H9 (cell line): ENCODE measurements at regions not wholly inside any gene's neighbourhood (a gene's known extent, or its start where the extent isn't known, plus 50 kb on each side); places are given as distances from the start of the nearest gene placed in this dataset.

Experiments
- DNase-seq: peaks from one replicate; pipeline ENCODE4 v3.0.0-alpha.2; 2017
- H2AFZ ChIP-seq: one replicate; pipeline ENCODE4 v1.6.1; 2013; ENCODE audit warnings: mild to moderate bottlenecking, low read length, control low read depth, moderate library complexity
- H2AK5ac ChIP-seq: 2 replicates; pipeline ENCODE4 v1.6.1; 2013; ENCODE audit warnings: low read length, control low read depth, mixed read lengths; ENCODE audit not compliant: insufficient read length
- H2BK120ac ChIP-seq: one replicate; pipeline ENCODE4 v1.6.1; 2013; ENCODE audit warnings: low read depth, mild to moderate bottlenecking, low read length, control low read depth, inconsistent platforms; ENCODE audit not compliant: poor library complexity, severe bottlenecking
- H2BK12ac ChIP-seq: 2 replicates; pipeline ENCODE4 v1.6.1; 2013; ENCODE audit warnings: low read length, control low read depth, mixed read lengths, low read depth; ENCODE audit not compliant: insufficient read length
- H2BK15ac ChIP-seq: 2 replicates; pipeline ENCODE4 v1.6.1; 2013; ENCODE audit warnings: low read depth, low read length, control low read depth
- H2BK20ac ChIP-seq: one replicate; pipeline ENCODE4 v1.6.1; 2013; ENCODE audit warnings: low read depth, mild to moderate bottlenecking, low read length, control low read depth, inconsistent platforms; ENCODE audit not compliant: poor library complexity, severe bottlenecking
- H2BK5ac ChIP-seq: 2 replicates; pipeline ENCODE4 v1.6.1; 2013; ENCODE audit warnings: low read length, control low read depth, mixed read lengths; ENCODE audit not compliant: insufficient read length
- H3K14ac ChIP-seq: 2 replicates; pipeline ENCODE4 v1.6.1; 2013; ENCODE audit warnings: low read length, control low read depth; ENCODE audit not compliant: insufficient read depth
- H3K18ac ChIP-seq: 2 replicates; pipeline ENCODE4 v1.6.1; 2013; ENCODE audit warnings: low read depth, mild to moderate bottlenecking, mixed read lengths, low read length, control low read depth; ENCODE audit not compliant: insufficient read length
- H3K23ac ChIP-seq: 2 replicates; pipeline ENCODE4 v1.6.1; 2013; ENCODE audit warnings: low read length, control low read depth, mixed read lengths, low read depth; ENCODE audit not compliant: insufficient read length
- H3K23me2 ChIP-seq: 2 replicates; pipeline ENCODE4 v1.6.1; 2013; ENCODE audit warnings: low read depth, mild to moderate bottlenecking, mixed read lengths, low read length, control low read depth; ENCODE audit not compliant: insufficient read length, poor library complexity, severe bottlenecking
- H3K27ac ChIP-seq: 2 replicates; pipeline ENCODE4 v1.5.1; 2013; ENCODE audit warnings: low read length, control low read depth, mixed read lengths, low read depth; ENCODE audit not compliant: insufficient read length
- H3K27me3 ChIP-seq: 2 replicates; pipeline ENCODE4 v1.6.1; 2013; ENCODE audit warnings: low read length, control low read depth, inconsistent platforms; ENCODE audit not compliant: insufficient read depth
- H3K4ac ChIP-seq: 2 replicates; pipeline ENCODE4 v1.6.1; 2013; ENCODE audit warnings: low read depth, mild to moderate bottlenecking, control low read depth, inconsistent platforms, low read length, moderate library complexity
- H3K4me1 ChIP-seq: 2 replicates; pipeline ENCODE4 v1.6.1; 2013; ENCODE audit warnings: low read length, control low read depth, inconsistent platforms; ENCODE audit not compliant: insufficient read depth
- H3K4me2 ChIP-seq: 2 replicates; pipeline ENCODE4 v1.6.1; 2013; ENCODE audit warnings: low read length, control low read depth, mixed read lengths; ENCODE audit not compliant: insufficient read length, insufficient read depth
- H3K56ac ChIP-seq: 2 replicates; pipeline ENCODE4 v1.6.1; 2013; ENCODE audit warnings: low read depth, mild to moderate bottlenecking, mixed read lengths, low read length, control low read depth; ENCODE audit not compliant: insufficient read length
- H3K79me1 ChIP-seq: 2 replicates; pipeline ENCODE4 v1.6.1; 2013; ENCODE audit warnings: low read depth, mild to moderate bottlenecking, moderate library complexity, low read length, control low read depth, inconsistent platforms; ENCODE audit not compliant: insufficient read depth, poor library complexity, severe bottlenecking
- H3K79me2 ChIP-seq: 2 replicates; pipeline ENCODE4 v1.6.1; 2013; ENCODE audit warnings: low read length, control low read depth, inconsistent platforms; ENCODE audit not compliant: insufficient read depth
- H3K9ac ChIP-seq: 2 replicates; pipeline ENCODE4 v1.6.1; 2013; ENCODE audit warnings: low read length, control low read depth, mixed read lengths; ENCODE audit not compliant: insufficient read length; ENCODE audit errors: extremely low read depth
- H3K9me3 ChIP-seq: one replicate; pipeline ENCODE4 v1.6.1; 2013; ENCODE audit warnings: low read depth, low read length, inconsistent platforms; ENCODE audit not compliant: control insufficient read depth
- H3T11ph ChIP-seq: one replicate; pipeline ENCODE4 v1.6.1; 2013; ENCODE audit warnings: mild to moderate bottlenecking, low read length, control low read depth, inconsistent platforms
- H4K20me1 ChIP-seq: one replicate; pipeline ENCODE4 v1.6.1; 2013; ENCODE audit not compliant: control insufficient read depth, insufficient read length, insufficient read depth
- H4K5ac ChIP-seq: 2 replicates; pipeline ENCODE4 v1.6.1; 2013; ENCODE audit warnings: low read depth, mild to moderate bottlenecking, mixed read lengths, low read length, control low read depth; ENCODE audit not compliant: insufficient read length
- H4K8ac ChIP-seq: replicated peaks from 2 replicates; pipeline ENCODE4 v1.6.1; 2013; ENCODE audit warnings: low read length, control low read depth, mixed read lengths, low read depth; ENCODE audit not compliant: insufficient read length
- H4K91ac ChIP-seq: 2 replicates; pipeline ENCODE4 v1.6.1; 2013; ENCODE audit warnings: low read depth, mild to moderate bottlenecking, moderate library complexity, mixed read lengths, low read length, control low read depth; ENCODE audit not compliant: insufficient read length
- H3K27ac Mint-ChIP-seq, 3 experiments: 2 replicates in 2 of 3; 3 replicates in 1 of 3; pipeline ENCODE4 v1.8.0; 2020 to 2021; ENCODE audit warnings: mixed read lengths in 3 of 3, mild to moderate bottlenecking in 1 of 3, moderate library complexity in 1 of 3
- H3K27me3 Mint-ChIP-seq: 2 replicates; pipeline ENCODE4 v1.8.0; 2021; ENCODE audit warnings: low read depth, mild to moderate bottlenecking, moderate library complexity, mixed read lengths
- H3K36me3 Mint-ChIP-seq, 3 experiments: 2 replicates in 2 of 3; 3 replicates in 1 of 3; pipeline ENCODE4 v1.8.0; 2020 to 2021; ENCODE audit warnings: low read depth in 3 of 3, mixed read lengths in 3 of 3; ENCODE audit not compliant: insufficient read depth in 1 of 3
- H3K4me1 Mint-ChIP-seq, 2 experiments: 2 replicates each; pipeline ENCODE4 v1.8.0; 2020; ENCODE audit warnings: mixed read lengths in 2 of 2
- H3K4me3 Mint-ChIP-seq, 2 experiments: 2 replicates in 1 of 2; 3 replicates in 1 of 2; pipeline ENCODE4 v1.8.0; 2020 to 2021; ENCODE audit warnings: mild to moderate bottlenecking in 2 of 2, mixed read lengths in 2 of 2, moderate library complexity in 1 of 2
- H3K9me3 Mint-ChIP-seq, 2 experiments: 2 replicates in 1 of 2; 3 replicates in 1 of 2; pipeline ENCODE4 v1.8.0; 2020; ENCODE audit warnings: mild to moderate bottlenecking in 2 of 2, mixed read lengths in 2 of 2, moderate library complexity in 1 of 2
- CTCF ChIP-seq: fragments of 200-600 bp; sonication (generic); conservative IDR thresholded peaks from 3 replicates; pipeline ENCODE4 v1.8.0; 2021; ENCODE audit warnings: antibody characterized with exemption, mild to moderate bottlenecking
- WGBS: extraction: QIAGEN DNeasy Blood & Tissue Kit; methylation state at CpG from one replicate; pipeline ENCODE4 v1.1.7; 2013; ENCODE audit warnings: missing lambda C conversion rate, low lambda C conversion rate, mixed read lengths; ENCODE audit not compliant: insufficient read length; ENCODE audit errors: extremely low coverage; 5-methylcytosine and 5-hydroxymethylcytosine counted together

- no peak for DNase-seq
- Histone ChIP-seq H2BK15ac (no peak overlapping the region), H3K23me2 (no peaks in the 10 kb centered on the region), H4K8ac (no peak overlapping the region), H3K56ac (no peak overlapping the region), H4K5ac (no peak overlapping the region), H3K4ac (no peak overlapping the region), H3K4me1 (no peaks in the 10 kb centered on the region; the same call in 1 of the 2 replicates), H3K79me2 (no peaks in the 10 kb centered on the region), H2BK120ac (no peak overlapping the region), H2AK5ac (no peak overlapping the region), H4K91ac (no peak overlapping the region), H3K9ac (no peak overlapping the region), H2BK20ac (no peak overlapping the region), H3K9me3 (no peaks in the 10 kb centered on the region), H3K79me1 (no peaks in the 10 kb centered on the region), H4K20me1 (no peaks in the 10 kb centered on the region), H3K23ac (no peak overlapping the region), H3K27ac (no peak overlapping the region), H2BK5ac (no peak overlapping the region), H3K14ac (no peak overlapping the region), H3T11ph (no peak overlapping the region), H2BK12ac (no peak overlapping the region), H3K4me2 (no peak overlapping the region), H2AFZ (no peak overlapping the region), H3K27me3 (no peaks in the 10 kb centered on the region), H3K18ac (no peak overlapping the region)
- no peaks in the 10 kb centered on the region; the same call in 1 of the 2 replicates for H3K27me3 Mint-ChIP-seq
- H3K36me3 Mint-ChIP-seq, result peaks cover 2 to 33% (median 13%) of the 10 kb centered on the region in 3 experiments; a peak in 6 of 7 replicates
- no peak for TF ChIP-seq CTCF
- H3K4me3 Mint-ChIP-seq, result no peak overlapping the region
- no CpG with 5 or more reads among the region's 4 CpGs for WGBS
- H3K27ac Mint-ChIP-seq, result no peak overlapping the region
- H3K4me1 Mint-ChIP-seq, result peaks cover 36 to 47% of the 10 kb centered on the region in 2 experiments
- H3K9me3 Mint-ChIP-seq, result peaks cover 28% of the 10 kb centered on the region in 2 experiments
These were observed 254.3 kb downstream of the IPMK start for GRCh38 chr10:58013406-58013805.
